COLO829 (cell line): ENCODE measurements at regions not wholly inside any gene's neighbourhood (a gene's known extent, or its start where the extent isn't known, plus 50 kb on each side); places are given as distances from the start of the nearest gene placed in this dataset.

Experiments used
- DNase-seq: peaks from one replicate; pipeline ENCODE4 v3.0.0; 2012; ENCODE audit warnings: low spot score

- DNase-seq, result no peak
Observed at GRCh38 chr20:55783381-55783780, 221.9 kb downstream of the CBLN4 start.

- no peak for DNase-seq
Observed at GRCh38 chr20:55782912-55783253, 222.4 kb downstream of the CBLN4 start.

GRCh38 chr20:55782224-55782911 lies 223.0 kb downstream of the CBLN4 start:
- DNase-seq, result no peak

DNA sequence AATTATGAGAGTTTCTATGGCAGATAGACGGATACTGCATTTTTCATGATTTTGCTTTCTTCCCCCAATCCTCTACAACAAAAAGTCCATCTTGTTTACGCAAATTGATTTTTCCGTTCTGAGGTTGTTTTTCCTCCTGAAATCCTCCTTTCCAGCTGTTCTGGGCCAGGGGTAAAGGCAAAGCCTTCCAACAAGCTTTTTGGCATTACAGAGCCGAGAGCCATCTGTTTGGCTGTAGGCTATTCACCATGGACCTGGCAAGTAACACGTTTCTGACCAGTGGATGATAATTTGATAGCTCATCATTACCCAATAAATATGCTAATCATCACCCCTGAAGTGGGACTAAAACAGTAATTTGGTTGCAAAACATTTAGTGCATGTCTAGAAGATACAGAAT lies 226.5 kb downstream of the CBLN4 start:
- DNase-seq, result no peak

DNA sequence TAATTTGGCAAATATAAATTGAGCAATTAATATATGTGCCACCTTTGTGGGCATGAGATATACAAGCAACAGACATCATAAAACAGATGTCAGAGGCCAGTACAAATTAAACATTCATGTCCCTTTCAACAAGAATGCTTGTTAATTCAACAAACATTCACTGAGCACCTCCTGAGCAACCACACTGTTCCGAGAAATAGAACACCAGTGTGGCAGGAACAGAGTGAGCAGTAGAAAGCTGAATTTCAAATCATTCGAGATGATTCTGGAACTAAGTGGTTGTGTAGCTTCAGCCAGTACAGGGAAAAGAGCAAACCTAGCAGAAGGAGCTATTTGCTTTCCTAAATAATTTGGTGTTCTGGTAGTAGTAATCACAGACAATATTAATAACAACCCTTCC lies 227.7 kb downstream of the CBLN4 start:
- DNase-seq, result no peak

GRCh38 chr20:55776176-55776575 lies 229.1 kb downstream of the CBLN4 start:
- no peak for DNase-seq

DNA sequence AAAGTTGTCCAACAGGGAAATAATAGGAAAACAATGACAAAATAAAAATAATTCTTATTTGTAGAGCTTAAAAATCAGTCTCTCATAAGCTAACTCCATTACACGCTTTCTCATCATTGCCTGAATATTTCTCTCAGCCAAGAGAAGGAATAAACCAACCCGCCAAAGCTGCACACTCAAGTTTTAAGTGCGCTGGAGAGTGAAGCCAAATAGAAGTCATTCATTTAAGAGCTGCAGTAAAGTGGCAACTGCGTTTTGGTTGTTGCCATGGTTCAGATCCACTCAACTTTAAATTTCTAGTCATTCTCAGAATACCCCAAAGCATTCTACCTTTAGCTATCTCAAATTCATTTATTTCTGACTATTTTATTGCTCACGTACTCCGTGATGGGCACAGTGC lies 230.7 kb downstream of the CBLN4 start:
- no peak for DNase-seq

GRCh38 chr20:55761797-55762196 lies 243.5 kb downstream of the CBLN4 start:
- DNase-seq, result no peak

- DNase-seq, result no peak
Observed at GRCh38 chr20:55761100-55761499, 244.2 kb downstream of the CBLN4 start.

DNA sequence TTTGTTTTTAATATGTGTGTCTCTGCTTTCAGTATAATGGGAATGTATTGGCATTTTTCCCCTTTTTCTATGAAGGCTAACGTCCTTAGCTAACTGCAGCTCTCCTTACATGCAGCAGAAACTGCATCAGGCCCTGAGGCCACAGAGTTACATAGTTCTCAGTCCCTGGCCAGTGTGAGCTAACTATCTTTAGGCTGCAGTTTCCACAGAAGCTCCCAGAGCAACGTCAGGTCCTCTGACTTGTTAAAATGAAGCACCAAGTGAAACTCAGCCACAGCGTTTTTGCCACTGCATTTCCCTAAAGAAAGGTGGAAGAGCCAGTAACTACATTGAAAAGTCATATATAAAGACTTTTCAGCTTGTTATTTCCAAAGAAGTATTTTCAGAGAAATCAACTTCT lies 244.7 kb downstream of the CBLN4 start:
- no peak for DNase-seq

GRCh38 chr20:55755861-55756260 lies 249.5 kb downstream of the CBLN4 start:
- no peak for DNase-seq

- no peak for DNase-seq
Observed at GRCh38 chr20:55755411-55755810, 249.9 kb downstream of the CBLN4 start.

DNA sequence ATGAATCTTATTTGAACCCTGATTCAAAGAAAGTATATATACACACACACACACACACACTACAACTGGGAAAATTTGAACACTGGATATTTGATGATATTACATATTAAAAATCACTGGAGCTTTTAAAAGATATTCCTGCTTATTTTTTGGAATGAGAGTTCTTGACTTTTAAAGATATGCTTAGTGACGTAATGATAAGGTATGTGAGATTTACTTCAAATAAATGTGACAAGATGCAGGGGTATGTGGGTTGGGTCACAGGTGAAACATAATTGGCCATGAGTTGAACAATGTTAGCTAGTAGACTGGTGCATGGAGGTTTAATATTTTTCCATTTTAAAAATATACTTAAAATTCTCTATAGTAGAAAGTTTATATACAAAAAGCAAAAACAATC lies 258.6 kb downstream of the CBLN4 start:
- DNase-seq, result no peak

- no peak for DNase-seq
Observed at GRCh38 chr20:55745840-55746239, 259.5 kb downstream of the CBLN4 start.

- DNase-seq, result no peak
Observed at GRCh38 chr20:55744896-55745295, 260.4 kb downstream of the CBLN4 start.

DNA sequence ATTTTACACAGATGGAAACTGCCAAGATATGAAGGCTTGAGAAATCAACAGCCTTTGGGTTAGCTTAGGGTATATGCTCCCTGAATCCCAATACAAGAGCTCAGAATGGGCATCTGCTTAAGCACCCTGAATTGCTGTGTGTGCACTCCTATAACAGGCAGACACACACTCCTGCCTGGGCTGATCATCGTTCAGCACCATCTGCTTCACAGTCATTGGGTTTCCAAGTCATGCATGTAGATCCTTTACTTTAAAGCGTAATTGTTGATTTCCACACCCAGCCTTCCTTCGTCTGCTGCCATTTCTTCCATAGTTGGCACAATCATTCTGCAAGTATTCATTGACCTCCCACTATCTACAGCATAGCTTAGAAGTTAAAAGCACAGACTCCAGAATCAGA lies 263.5 kb downstream of the CBLN4 start:
- DNase-seq, result no peak

DNA sequence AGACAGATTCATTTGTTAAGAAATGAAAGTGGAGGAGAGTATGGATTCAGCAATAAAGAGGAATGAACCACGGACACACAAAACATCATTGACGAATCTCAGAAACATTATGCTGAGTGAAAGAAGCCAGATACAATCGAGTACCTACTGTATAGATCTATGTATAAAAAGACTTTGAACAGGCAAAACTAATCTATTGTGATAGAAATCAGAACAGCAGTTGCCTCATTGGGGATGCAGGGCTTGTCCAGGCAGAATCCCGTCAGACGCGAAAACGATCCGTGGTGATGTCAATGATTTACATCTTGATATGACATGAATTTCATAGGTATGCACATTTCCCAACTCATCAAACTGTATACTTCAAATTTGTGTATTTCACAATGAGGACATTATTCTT lies 265.2 kb downstream of the CBLN4 start:
- DNase-seq, result no peak

DNA sequence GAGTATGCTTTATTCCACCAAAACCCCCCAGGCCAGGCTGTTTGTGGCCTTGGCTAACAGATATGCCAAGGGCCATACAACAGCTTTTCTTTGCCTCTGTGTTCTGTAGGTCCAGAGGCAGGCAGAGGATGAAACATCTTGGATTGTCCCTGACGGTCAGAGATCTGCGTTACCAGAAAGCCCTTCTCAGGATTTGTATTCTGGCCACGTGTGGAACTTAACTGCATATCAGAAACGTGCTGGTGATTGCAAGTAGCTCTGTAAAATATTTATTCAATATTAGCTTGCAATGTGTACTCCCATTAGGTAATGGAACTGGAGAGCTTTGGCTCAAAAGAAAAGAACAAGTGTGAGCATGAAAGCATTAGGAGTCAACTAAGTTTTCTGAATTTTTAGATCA lies 275.0 kb downstream of the CBLN4 start:
- no peak for DNase-seq

GRCh38 chr20:55714736-55715135 lies 290.6 kb downstream of the CBLN4 start:
- DNase-seq, result no peak

- no peak for DNase-seq
Observed at GRCh38 chr20:55714082-55714481, 291.2 kb downstream of the CBLN4 start.

DNA sequence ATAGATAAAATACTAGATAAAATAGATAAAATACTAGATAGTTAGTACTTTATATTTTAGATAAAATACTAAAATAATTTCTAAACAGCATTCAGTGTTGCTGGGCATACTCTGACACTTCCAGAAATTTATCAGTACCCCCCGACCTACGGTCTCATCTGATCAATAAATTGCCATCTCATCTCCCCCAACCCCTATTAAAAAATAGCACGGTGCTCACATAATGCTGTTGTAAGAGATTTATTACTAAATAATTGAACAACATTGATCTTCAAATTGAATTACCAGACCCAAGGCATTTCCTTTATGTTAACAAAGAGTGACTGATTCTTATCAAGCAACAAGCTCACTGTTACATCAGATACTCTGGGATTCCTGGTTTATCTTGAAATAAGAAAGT lies 300.9 kb downstream of the CBLN4 start:
- DNase-seq, result no peak

DNA sequence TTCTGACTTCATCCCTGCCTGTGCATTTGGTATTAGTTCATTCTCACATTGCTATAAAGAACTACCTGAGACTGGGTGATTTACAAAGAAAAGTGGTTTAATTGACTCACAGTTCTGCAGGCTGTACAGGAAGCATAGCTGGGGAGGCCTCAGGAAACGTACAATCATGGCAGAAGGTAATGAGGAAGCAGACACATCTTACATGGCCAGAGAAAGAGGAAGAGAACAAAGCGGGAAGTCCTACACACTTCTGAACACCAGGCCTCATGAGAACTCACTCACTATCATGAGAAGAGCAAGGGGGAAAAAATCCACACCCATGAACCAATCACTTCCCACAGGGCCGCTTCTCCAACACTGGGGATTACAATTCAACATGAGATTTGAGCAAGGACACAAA lies 303.9 kb downstream of the CBLN4 start:
- DNase-seq, result no peak

DNA sequence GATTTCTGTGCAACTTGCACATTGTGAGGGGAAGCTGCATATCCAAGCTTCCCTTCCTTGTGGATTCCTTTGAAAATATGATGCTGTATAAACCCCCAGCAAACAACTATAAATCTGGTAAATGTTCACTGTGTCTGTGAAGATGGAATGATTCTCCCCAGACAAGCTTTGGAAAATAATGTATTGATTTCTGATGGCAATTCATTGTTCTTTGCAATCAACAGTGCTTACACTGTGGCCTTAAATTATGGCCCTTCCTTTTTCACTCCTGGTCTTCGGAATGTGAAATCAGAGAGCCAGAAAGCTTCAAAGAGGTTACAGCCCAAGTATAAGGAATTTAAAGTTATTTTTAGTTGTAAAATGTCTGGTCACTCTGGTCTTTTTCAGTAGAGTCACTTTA lies 308.8 kb downstream of the CBLN4 start:
- no peak for DNase-seq

DNA sequence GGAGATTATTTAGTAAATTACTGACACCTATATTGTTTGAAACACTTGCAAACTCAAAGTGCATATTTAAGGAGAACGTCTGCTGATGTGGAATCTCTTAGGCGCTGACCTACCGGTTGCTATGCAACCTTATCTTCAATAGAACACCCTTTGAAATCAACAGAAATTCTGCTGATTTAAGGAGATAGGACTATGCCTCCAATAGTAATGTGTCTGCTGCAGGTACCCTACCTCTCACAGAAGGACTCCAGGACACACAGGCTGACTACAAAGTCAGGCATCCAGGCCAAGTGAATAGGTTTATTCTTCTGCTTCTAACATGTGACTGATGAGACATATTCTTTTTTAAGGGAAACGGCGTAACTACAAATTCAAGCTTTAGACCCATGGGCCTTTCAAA lies 311.7 kb downstream of the CBLN4 start:
- peak; percentile 47 for DNase-seq

- DNase-seq, result no peak
Observed at GRCh38 chr20:55685841-55686240, 319.5 kb downstream of the CBLN4 start.
